Small intestine (tissue), 7 donors: ENCODE measurements at regions not wholly inside any gene's neighbourhood (a gene's known extent, or its start where the extent isn't known, plus 50 kb on each side); places are given as distances from the start of the nearest gene placed in this dataset.

Experiments
- DNase-seq, 2 donors: peaks; one replicate each; pipeline versions ENCODE4 v3.0.0 to v3.0.0-alpha.2; 2013
- FAIRE-seq: peaks from 2 replicates; lab custom pipeline; 2012; peaks lifted over from hg19 to GRCh38; lab: Jason Lieb, UNC
- H3K27ac ChIP-seq, 3 donors: one replicate each; pipeline ENCODE4 v1.5.1; 2013; ENCODE audit warnings: low read length in 2 of 3, mild to moderate bottlenecking in 2 of 3, control low read depth in 1 of 3, inconsistent platforms in 1 of 3, low read depth in 1 of 3, moderate library complexity in 1 of 3
- H3K27me3 ChIP-seq, 3 donors: one replicate each; pipeline ENCODE4 v1.6.1; 2013; ENCODE audit warnings: low read length in 3 of 3, inconsistent platforms in 1 of 3; ENCODE audit not compliant: control insufficient read depth in 3 of 3, insufficient read depth in 3 of 3
- H3K36me3 ChIP-seq, 3 donors: one replicate each; pipeline ENCODE4 v1.6.1; 2013; ENCODE audit warnings: low read length in 3 of 3, inconsistent platforms in 1 of 3, low read depth in 1 of 3, mild to moderate bottlenecking in 1 of 3, moderate library complexity in 1 of 3; ENCODE audit not compliant: control insufficient read depth in 3 of 3, insufficient read depth in 2 of 3
- H3K4me1 ChIP-seq, 3 donors: one replicate each; pipeline ENCODE4 v1.6.1; 2013; ENCODE audit warnings: low read length in 2 of 3, inconsistent platforms in 1 of 3, low read depth in 1 of 3, mild to moderate bottlenecking in 1 of 3, moderate library complexity in 1 of 3; ENCODE audit not compliant: control insufficient read depth in 3 of 3, insufficient read depth in 2 of 3
- H3K4me3 ChIP-seq, 3 donors: one replicate each; pipeline ENCODE4 v1.5.1; 2013; ENCODE audit warnings: low read length in 3 of 3, control low read depth in 1 of 3, inconsistent platforms in 1 of 3, low read depth in 1 of 3, mild to moderate bottlenecking in 1 of 3, moderate library complexity in 1 of 3
- H3K9me3 ChIP-seq, 2 donors: one replicate each; pipeline ENCODE4 v1.6.1; 2013; ENCODE audit warnings: low read depth in 1 of 2, low read length in 1 of 2; ENCODE audit not compliant: control insufficient read depth in 2 of 2, insufficient read depth in 1 of 2
- WGBS, 3 donors: extraction: QIAGEN DNeasy Blood & Tissue Kit; methylation state at CpG; one replicate each; pipeline ENCODE4 v1.1.7; 2013; 5-methylcytosine and 5-hydroxymethylcytosine counted together
- donor health status: healthy with polysubstance abuse.
- donor health status: control.
- donor health status: control.
- donor health status: Bipolar disorder and iron deficiency.
- donor health status: healthy.

DNA sequence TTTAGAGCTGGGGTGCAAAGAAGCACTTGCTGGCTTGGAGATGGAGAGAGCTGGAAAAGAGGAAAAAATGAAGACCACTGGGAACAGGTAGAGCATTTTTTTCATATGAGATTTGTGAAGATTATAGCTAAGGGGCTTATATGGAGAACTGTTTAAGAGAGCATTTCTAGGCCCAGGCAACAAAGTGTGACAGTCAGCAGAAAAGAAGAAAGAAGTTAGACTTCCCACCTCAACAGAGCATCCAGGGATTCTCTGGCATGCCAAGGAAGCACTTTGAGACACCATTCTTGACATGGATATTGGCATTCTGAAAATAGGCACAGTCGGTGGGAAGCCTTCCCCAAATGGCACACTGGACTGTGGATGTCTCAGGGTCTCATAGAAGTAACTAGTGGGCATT is 195.5 kb downstream of the KLHL28 start:
- DNase-seq (no peak), FAIRE-seq (no peak)
- Histone ChIP-seq H3K9me3 (no peaks in the 10 kb centered on the region), H3K27ac (no peak overlapping the region), H3K4me1 (no peaks in the 10 kb centered on the region), H3K4me3 (no peak overlapping the region), H3K36me3 (no peaks in the 10 kb centered on the region), H3K27me3 (no peaks in the 10 kb centered on the region)
- WGBS, 3 donors, result 79 to 96% (median 90%) methylated on average over 1 of the region's 1 CpG

DNA sequence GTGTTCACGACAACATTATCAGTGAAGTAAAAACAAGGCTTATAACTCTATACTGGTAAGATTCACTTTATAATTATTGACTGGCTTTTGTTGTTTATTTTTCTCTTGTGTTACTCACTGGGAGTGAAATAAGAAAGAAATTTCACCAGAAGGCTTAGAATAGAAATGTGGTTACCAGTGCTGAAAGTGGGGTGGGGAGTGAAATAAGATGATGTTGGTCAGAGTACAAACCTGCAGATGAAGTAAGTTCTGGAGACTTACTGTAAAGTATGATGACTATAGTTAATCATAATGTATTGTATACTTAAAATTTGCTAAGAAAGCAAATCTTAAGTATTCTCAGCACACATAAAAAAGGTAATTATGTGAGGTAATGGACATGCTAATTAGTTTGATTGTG is 198.4 kb downstream of the KLHL28 start:
- WGBS, 3 donors, result 79 to 85% (median 83%) methylated on average over 1 of the region's 1 CpG
- H3K4me1 ChIP-seq, result no peaks in the 10 kb centered on the region
- H3K9me3 ChIP-seq, result no peaks in the 10 kb centered on the region
- H3K36me3 ChIP-seq, result no peaks in the 10 kb centered on the region
- H3K27me3 ChIP-seq, result no peaks in the 10 kb centered on the region
- no peak overlapping the region for H3K4me3 ChIP-seq
- FAIRE-seq, result no peak
- no peak overlapping the region for H3K27ac ChIP-seq
- DNase-seq, result no peak

DNA sequence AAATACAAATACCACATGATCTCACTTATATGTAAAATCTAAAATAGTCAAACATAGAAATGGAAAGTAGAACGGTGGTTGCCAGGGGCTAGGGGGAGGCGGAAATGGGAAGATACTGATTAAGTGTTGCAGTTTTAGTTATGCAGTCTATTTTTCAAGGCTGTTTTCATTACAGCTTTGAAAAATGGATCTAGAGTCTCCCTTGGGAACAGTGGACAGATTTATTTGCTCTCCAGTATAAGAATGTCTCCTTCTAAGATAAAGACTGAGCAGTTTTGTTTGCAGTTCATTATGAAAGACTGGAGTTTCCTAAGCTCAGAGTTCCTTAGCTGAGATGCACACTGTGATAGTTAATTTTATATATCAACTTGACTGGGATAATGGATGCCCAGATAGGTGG is 202.5 kb downstream of the KLHL28 start:
- Histone ChIP-seq H3K9me3 (no peaks in the 10 kb centered on the region), H3K4me3 (no peak overlapping the region), H3K4me1 (no peaks in the 10 kb centered on the region), H3K36me3 (no peaks in the 10 kb centered on the region), H3K27ac (no peak overlapping the region), H3K27me3 (no peaks in the 10 kb centered on the region)
- WGBS, 3 donors, result 71 to 82% (median 75%) methylated on average over 2 of the region's 2 CpGs
- FAIRE-seq (no peak), DNase-seq (no peak)

DNA sequence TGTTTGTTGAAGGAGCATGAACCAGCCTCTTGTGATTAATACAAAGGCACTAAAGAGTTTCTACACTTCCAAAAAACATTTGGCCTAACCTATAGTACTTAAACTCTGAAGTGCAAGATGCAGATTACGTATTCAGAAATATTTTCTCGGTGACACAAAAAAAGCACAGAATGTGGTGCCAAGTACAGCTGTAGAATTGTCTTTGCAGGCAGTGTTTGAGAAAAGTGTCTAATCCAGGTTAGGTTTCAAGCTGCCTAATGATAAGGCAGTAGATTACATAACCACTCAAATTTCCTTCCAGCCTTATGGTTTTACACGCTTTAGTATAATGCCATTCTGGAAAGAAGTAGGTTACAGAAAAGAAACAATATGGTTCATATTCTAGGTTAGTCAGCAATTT is 205.2 kb downstream of the KLHL28 start:
- WGBS, 3 donors, result 82 to 92% (median 89%) methylated on average over 3 of the region's 3 CpGs
- H3K36me3 ChIP-seq, result no peaks in the 10 kb centered on the region
- no peaks in the 10 kb centered on the region for H3K9me3 ChIP-seq
- no peaks in the 10 kb centered on the region for H3K4me1 ChIP-seq
- no peak overlapping the region for H3K27ac ChIP-seq
- FAIRE-seq, result no peak
- DNase-seq, result no peak
- no peak overlapping the region for H3K4me3 ChIP-seq
- no peaks in the 10 kb centered on the region for H3K27me3 ChIP-seq

DNA sequence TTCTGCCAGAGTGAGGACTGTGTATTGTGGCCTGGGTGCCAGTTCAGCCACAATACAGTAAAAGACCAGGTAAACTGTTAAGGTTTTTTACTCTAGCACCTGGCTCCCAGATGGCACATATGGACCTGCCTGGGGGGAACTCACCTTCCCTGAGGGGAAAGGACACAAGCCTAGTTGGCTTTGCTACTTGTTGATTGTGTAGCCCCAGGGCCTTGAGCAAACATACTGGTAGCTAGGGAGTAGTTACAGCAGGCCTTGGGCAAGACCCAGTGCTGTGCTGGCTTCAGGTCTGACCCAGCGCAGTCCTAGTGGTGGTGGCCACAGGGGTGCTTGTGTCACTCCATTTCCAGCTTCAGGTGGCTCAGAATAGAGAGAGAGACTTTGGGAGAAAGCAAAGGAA is 216.4 kb downstream of the KLHL28 start:
- WGBS, 3 donors, result 85 to 89% (median 85%) methylated on average over 1 of the region's 1 CpG
- Histone ChIP-seq H3K27me3 (no peaks in the 10 kb centered on the region), H3K9me3 (no peaks in the 10 kb centered on the region), H3K36me3 (no peaks in the 10 kb centered on the region), H3K27ac (no peak overlapping the region), H3K4me3 (no peak overlapping the region), H3K4me1 (no peaks in the 10 kb centered on the region)
- DNase-seq, result no peak
- no peak for FAIRE-seq

DNA sequence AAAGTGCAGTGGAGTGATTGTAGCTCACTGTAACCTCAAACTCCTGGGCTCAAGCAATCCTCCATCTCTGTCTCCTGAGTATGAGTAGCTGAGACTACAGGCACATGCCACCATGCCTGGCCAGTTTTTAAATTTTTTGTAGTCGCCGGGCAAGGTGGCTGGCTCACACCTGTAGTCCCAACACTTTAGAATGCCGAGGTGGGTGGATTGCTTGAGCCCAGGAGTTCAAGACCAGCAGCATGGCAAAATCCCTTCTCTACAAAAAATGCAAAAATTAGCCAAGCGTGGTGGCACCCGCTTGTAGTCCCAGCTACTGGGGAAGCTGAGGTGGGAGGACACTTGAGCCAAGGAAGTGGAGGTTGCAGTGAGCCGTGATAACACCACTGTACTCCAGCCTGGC is 219.5 kb downstream of the KLHL28 start:
- WGBS, 3 donors, result 83 to 86% (median 84%) methylated on average over 6 of the region's 6 CpGs
- H3K36me3 ChIP-seq, result no peaks in the 10 kb centered on the region
- FAIRE-seq, result no peak

DNA sequence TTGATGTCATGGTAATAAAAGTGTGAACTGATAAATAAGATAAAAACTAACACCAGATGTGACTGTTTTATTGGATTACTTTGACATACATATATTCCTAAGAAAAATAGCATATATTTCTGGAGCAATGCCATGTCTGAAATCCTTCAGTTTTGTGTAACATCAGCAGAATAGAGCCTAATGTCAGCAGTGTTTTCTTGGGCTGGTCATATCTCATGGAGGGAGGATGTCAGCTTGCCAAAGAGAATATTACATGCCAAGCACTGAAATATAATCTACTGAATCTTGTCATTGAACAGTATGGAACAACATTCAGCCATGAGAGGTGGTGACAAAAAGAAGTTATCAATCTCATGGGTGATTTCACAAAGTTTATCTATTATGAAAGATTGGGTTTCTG is 220.3 kb downstream of the KLHL28 start:
- no peaks in the 10 kb centered on the region for H3K36me3 ChIP-seq
- DNase-seq, result no peak
- H3K27ac ChIP-seq, result no peak overlapping the region
- no peak for FAIRE-seq
- H3K27me3 ChIP-seq, result no peaks in the 10 kb centered on the region
- H3K4me1 ChIP-seq, result no peaks in the 10 kb centered on the region
- H3K9me3 ChIP-seq, result no peaks in the 10 kb centered on the region
- H3K4me3 ChIP-seq, result no peak overlapping the region

More for the DNA sequence above, 219.5 kb downstream of the KLHL28 start:
- Histone ChIP-seq H3K4me1 (no peaks in the 10 kb centered on the region), H3K27me3 (no peaks in the 10 kb centered on the region), H3K9me3 (no peaks in the 10 kb centered on the region), H3K27ac (no peak overlapping the region), H3K4me3 (no peak overlapping the region)
- no peak for DNase-seq

DNA sequence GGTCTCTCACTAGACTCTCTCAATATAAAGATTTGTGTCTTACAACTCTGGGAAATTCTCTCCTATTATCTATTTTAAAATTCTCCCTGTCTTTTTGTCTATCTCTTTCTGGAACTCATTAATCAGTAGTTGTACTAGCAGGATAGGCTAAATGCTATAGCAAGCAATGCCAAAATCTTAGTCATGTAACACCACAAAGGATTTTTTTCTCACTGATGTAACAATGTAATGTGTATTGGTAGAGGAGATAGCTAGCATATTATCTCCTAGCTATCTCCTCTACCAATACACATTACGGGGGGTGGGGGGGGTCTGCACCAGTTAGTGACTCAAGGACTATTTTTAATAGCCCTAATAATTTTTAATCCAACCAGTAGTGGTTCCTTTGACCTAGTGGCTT is 225.4 kb downstream of the KLHL28 start:
- no peaks in the 10 kb centered on the region for H3K4me1 ChIP-seq
- no peaks in the 10 kb centered on the region for H3K27me3 ChIP-seq
- H3K4me3 ChIP-seq, result no peak overlapping the region
- no peak overlapping the region for H3K27ac ChIP-seq
- no peak for FAIRE-seq
- no peak for DNase-seq
- no peaks in the 10 kb centered on the region for H3K36me3 ChIP-seq
- WGBS, 3 donors, result 59 to 83% (median 70%) methylated on average over 1 of the region's 1 CpG
- H3K9me3 ChIP-seq, result no peaks in the 10 kb centered on the region

DNA sequence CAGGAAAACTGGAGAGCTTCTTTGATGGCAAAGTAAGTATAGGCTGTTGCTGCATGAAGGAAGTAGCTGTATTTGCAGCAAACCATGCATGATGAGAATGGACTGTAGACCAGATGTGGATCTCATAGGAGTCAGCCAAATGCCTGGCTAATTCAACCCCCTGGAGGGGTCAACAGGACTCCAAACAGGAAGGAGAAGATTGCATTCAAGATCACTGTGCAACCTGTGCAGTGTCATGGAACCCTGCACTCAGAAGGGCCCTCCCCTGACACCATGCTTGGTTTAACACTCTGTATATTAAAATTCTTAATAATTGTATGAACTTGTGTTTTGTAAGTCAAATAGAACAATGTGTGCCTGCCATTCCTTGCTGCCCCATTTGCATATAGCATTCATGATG is 225.1 kb upstream of the FSCB start:
- Histone ChIP-seq H3K9me3 (no peaks in the 10 kb centered on the region), H3K4me1 (no peaks in the 10 kb centered on the region), H3K36me3 (no peaks in the 10 kb centered on the region), H3K27ac (no peak overlapping the region), H3K4me3 (no peak overlapping the region), H3K27me3 (no peaks in the 10 kb centered on the region)
- FAIRE-seq, result no peak
- no peak for DNase-seq
